ENCODE measurements at regions not wholly inside any gene's neighbourhood (a gene's known extent, or its start where the extent isn't known, plus 50 kb on each side); places are given as distances from the start of the nearest gene placed in this dataset.
"Not testable (repeated sequence)": the region's sequence is repeated elsewhere in the genome, so short reads cannot be mapped to it uniquely, and the experiment has no call there.

- no peak overlapping the region for H2AK5ac ChIP-seq (ENCODE audit: low read length)
- no peak overlapping the region for H3K4me3 ChIP-seq (ENCODE audit: low read length)
- no peaks in the 10 kb centered on the region for H3K79me1 ChIP-seq (ENCODE audit: low read length)
- H3K18ac ChIP-seq (ENCODE audit: low read length) = no peak overlapping the region
- H3K79me2 ChIP-seq (ENCODE audit: control insufficient read depth, insufficient read depth, low read length) = no peaks in the 10 kb centered on the region
- H3K27ac ChIP-seq (ENCODE audit: low read depth, low read length) = no peak overlapping the region
- no peak overlapping the region for H3K23ac ChIP-seq (ENCODE audit: low read length)
- H4K8ac ChIP-seq (ENCODE audit: low read depth, low read length) = peak overlapping the region; percentile 14
- H3K36me3 ChIP-seq (ENCODE audit: control insufficient read depth, insufficient read depth, low read length) = no peaks in the 10 kb centered on the region
- no peak overlapping the region for H3K56ac ChIP-seq (ENCODE audit: low read length)
- no peak overlapping the region for H3K9ac ChIP-seq (ENCODE audit: low read length)
- no peak for DNase-seq
- H2BK5ac ChIP-seq (ENCODE audit: low read length) = no peak overlapping the region
- no peak overlapping the region for H2BK15ac ChIP-seq (replicated peaks; ENCODE audit: low read depth)
- no peak overlapping the region for H3K4me2 ChIP-seq (ENCODE audit: low read length)
- H3K27me3 ChIP-seq (ENCODE audit: insufficient read depth, low read length, poor library complexity) = no peaks in the 10 kb centered on the region
- H4K5ac ChIP-seq (ENCODE audit: low read length) = no peak overlapping the region
- H3K4ac ChIP-seq (ENCODE audit: low read depth, low read length) = no peak overlapping the region
- no peaks in the 10 kb centered on the region for H3K4me1 ChIP-seq (ENCODE audit: control insufficient read depth, low read depth, low read length)
- H2BK120ac ChIP-seq (ENCODE audit: low read depth, low read length) = no peak overlapping the region
Observed at GRCh38 chr6:140341272-140341671, 966.8 kb upstream of the CITED2 start.

GRCh38 chr6:140340795-140341194, 966.3 kb upstream of the CITED2 start:
- H3K18ac ChIP-seq (ENCODE audit: low read length) = no peak overlapping the region
- H3K27ac ChIP-seq (ENCODE audit: low read depth, low read length) = no peak overlapping the region
- no peak overlapping the region for H3K9ac ChIP-seq (ENCODE audit: low read length)
- H3K23ac ChIP-seq (ENCODE audit: low read length) = no peak overlapping the region
- H4K5ac ChIP-seq (ENCODE audit: low read length) = no peak overlapping the region
- no peak overlapping the region for H2BK5ac ChIP-seq (ENCODE audit: low read length)
- no peaks in the 10 kb centered on the region for H3K36me3 ChIP-seq (ENCODE audit: control insufficient read depth, insufficient read depth, low read length)
- no peaks in the 10 kb centered on the region for H3K79me2 ChIP-seq (ENCODE audit: control insufficient read depth, insufficient read depth, low read length)
- no peak overlapping the region for H3K4ac ChIP-seq (ENCODE audit: low read depth, low read length)
- H4K8ac ChIP-seq (ENCODE audit: low read depth, low read length) = peak overlapping the region; percentile 14
- no peak overlapping the region for H2BK120ac ChIP-seq (ENCODE audit: low read depth, low read length)
- no peak overlapping the region for H3K56ac ChIP-seq (ENCODE audit: low read length)
- no peaks in the 10 kb centered on the region for H3K27me3 ChIP-seq (ENCODE audit: insufficient read depth, low read length, poor library complexity)
- WGBS (ENCODE audit: extremely low coverage, insufficient coverage, low lambda C conversion rate) = no CpG with 5 or more reads among the region's 3 CpGs
- H3K79me1 ChIP-seq (ENCODE audit: low read length) = no peaks in the 10 kb centered on the region
- peak; percentile 11 for DNase-seq
- H2BK15ac ChIP-seq (replicated peaks; ENCODE audit: low read depth) = no peak overlapping the region
- H2AK5ac ChIP-seq (ENCODE audit: low read length) = no peak overlapping the region
- no peak overlapping the region for H3K4me2 ChIP-seq (ENCODE audit: low read length)
- H3K4me1 ChIP-seq (ENCODE audit: control insufficient read depth, low read depth, low read length) = no peaks in the 10 kb centered on the region
- H3K4me3 ChIP-seq (ENCODE audit: low read length) = no peak overlapping the region

GRCh38 chr6:140339084-140339483, 964.6 kb upstream of the CITED2 start:
- H4K8ac ChIP-seq (ENCODE audit: low read depth, low read length); H3K9ac ChIP-seq (ENCODE audit: low read length); H3K4me3 ChIP-seq (ENCODE audit: low read length); H2BK5ac ChIP-seq (ENCODE audit: low read length); DNase-seq; H3K23ac ChIP-seq (ENCODE audit: low read length); H3K36me3 ChIP-seq (ENCODE audit: control insufficient read depth, insufficient read depth, low read length); H2BK120ac ChIP-seq (ENCODE audit: low read depth, low read length); H3K79me1 ChIP-seq (ENCODE audit: low read length); H3K79me2 ChIP-seq (ENCODE audit: control insufficient read depth, insufficient read depth, low read length); H3K18ac ChIP-seq (ENCODE audit: low read length); H2BK15ac ChIP-seq (replicated peaks; ENCODE audit: low read depth); H4K5ac ChIP-seq (ENCODE audit: low read length); H3K4me1 ChIP-seq (ENCODE audit: control insufficient read depth, low read depth, low read length); H3K56ac ChIP-seq (ENCODE audit: low read length); H3K27ac ChIP-seq (ENCODE audit: low read depth, low read length); H3K4ac ChIP-seq (ENCODE audit: low read depth, low read length); H3K27me3 ChIP-seq (ENCODE audit: insufficient read depth, low read length, poor library complexity); H2AK5ac ChIP-seq (ENCODE audit: low read length); H3K4me2 ChIP-seq (ENCODE audit: low read length): not testable (repeated sequence)
- no CpG with 5 or more reads among the region's 2 CpGs for WGBS (ENCODE audit: extremely low coverage, insufficient coverage, low lambda C conversion rate)

GRCh38 chr6:140321891-140322290, 947.4 kb upstream of the CITED2 start:
- Histone ChIP-seq H3K27me3 (ENCODE audit: insufficient read depth, low read length, poor library complexity) (no peaks in the 10 kb centered on the region), H3K4me3 (ENCODE audit: low read length) (no peak overlapping the region), H3K23ac (ENCODE audit: low read length) (no peak overlapping the region), H2BK15ac (replicated peaks; ENCODE audit: low read depth) (no peak overlapping the region), H4K8ac (ENCODE audit: low read depth, low read length) (no peak overlapping the region), H3K56ac (ENCODE audit: low read length) (no peak overlapping the region), H3K27ac (ENCODE audit: low read depth, low read length) (no peak overlapping the region), H3K36me3 (ENCODE audit: control insufficient read depth, insufficient read depth, low read length) (no peaks in the 10 kb centered on the region), H2BK5ac (ENCODE audit: low read length) (no peak overlapping the region), H3K4me2 (ENCODE audit: low read length) (no peak overlapping the region), H2AK5ac (ENCODE audit: low read length) (no peak overlapping the region), H3K4ac (ENCODE audit: low read depth, low read length) (no peak overlapping the region), H3K18ac (ENCODE audit: low read length) (no peak overlapping the region), H3K79me2 (ENCODE audit: control insufficient read depth, insufficient read depth, low read length) (no peaks in the 10 kb centered on the region), H4K5ac (ENCODE audit: low read length) (no peak overlapping the region), H3K4me1 (ENCODE audit: control insufficient read depth, low read depth, low read length) (no peaks in the 10 kb centered on the region), H2BK120ac (ENCODE audit: low read depth, low read length) (no peak overlapping the region), H3K79me1 (ENCODE audit: low read length) (no peaks in the 10 kb centered on the region), H3K9ac (ENCODE audit: low read length) (no peak overlapping the region)
- DNase-seq = no peak
- WGBS (ENCODE audit: extremely low coverage, insufficient coverage, low lambda C conversion rate) = no CpG with 5 or more reads among the region's 2 CpGs

- Histone ChIP-seq H2BK5ac (ENCODE audit: low read length) (no peak overlapping the region), H3K18ac (ENCODE audit: low read length) (no peak overlapping the region), H2AK5ac (ENCODE audit: low read length) (no peak overlapping the region), H3K56ac (ENCODE audit: low read length) (no peak overlapping the region), H3K4me3 (ENCODE audit: low read length) (no peak overlapping the region), H2BK15ac (replicated peaks; ENCODE audit: low read depth) (no peak overlapping the region), H3K23ac (ENCODE audit: low read length) (no peak overlapping the region), H4K5ac (ENCODE audit: low read length) (no peak overlapping the region), H3K79me2 (ENCODE audit: control insufficient read depth, insufficient read depth, low read length) (no peaks in the 10 kb centered on the region), H3K4me2 (ENCODE audit: low read length) (no peak overlapping the region), H4K8ac (ENCODE audit: low read depth, low read length) (no peak overlapping the region), H3K79me1 (ENCODE audit: low read length) (no peaks in the 10 kb centered on the region), H2BK120ac (ENCODE audit: low read depth, low read length) (no peak overlapping the region), H3K27ac (ENCODE audit: low read depth, low read length) (no peak overlapping the region), H3K4ac (ENCODE audit: low read depth, low read length) (no peak overlapping the region), H3K36me3 (ENCODE audit: control insufficient read depth, insufficient read depth, low read length) (no peaks in the 10 kb centered on the region), H3K4me1 (ENCODE audit: control insufficient read depth, low read depth, low read length) (no peaks in the 10 kb centered on the region), H3K27me3 (ENCODE audit: insufficient read depth, low read length, poor library complexity) (no peaks in the 10 kb centered on the region), H3K9ac (ENCODE audit: low read length) (no peak overlapping the region)
- no peak for DNase-seq
- no CpG with 5 or more reads among the region's 4 CpGs for WGBS (ENCODE audit: extremely low coverage, insufficient coverage, low lambda C conversion rate)
Observed at GRCh38 chr6:140320081-140321080, 945.9 kb upstream of the CITED2 start.

- H2AK5ac ChIP-seq (ENCODE audit: low read length) = no peak overlapping the region
- H3K79me2 ChIP-seq (ENCODE audit: control insufficient read depth, insufficient read depth, low read length) = no peaks in the 10 kb centered on the region
- H3K4ac ChIP-seq (ENCODE audit: low read depth, low read length) = no peak overlapping the region
- no peak overlapping the region for H3K4me2 ChIP-seq (ENCODE audit: low read length)
- no peaks in the 10 kb centered on the region for H3K27me3 ChIP-seq (ENCODE audit: insufficient read depth, low read length, poor library complexity)
- H3K9ac ChIP-seq (ENCODE audit: low read length) = no peak overlapping the region
- no peak overlapping the region for H3K4me3 ChIP-seq (ENCODE audit: low read length)
- H3K4me1 ChIP-seq (ENCODE audit: control insufficient read depth, low read depth, low read length) = no peaks in the 10 kb centered on the region
- H3K23ac ChIP-seq (ENCODE audit: low read length) = no peak overlapping the region
- H4K8ac ChIP-seq (ENCODE audit: low read depth, low read length) = no peak overlapping the region
- no peak overlapping the region for H3K18ac ChIP-seq (ENCODE audit: low read length)
- H2BK15ac ChIP-seq (replicated peaks; ENCODE audit: low read depth) = no peak overlapping the region
- no CpG with 5 or more reads among the region's 2 CpGs for WGBS (ENCODE audit: extremely low coverage, insufficient coverage, low lambda C conversion rate)
- H3K27ac ChIP-seq (ENCODE audit: low read depth, low read length) = no peak overlapping the region
- H4K5ac ChIP-seq (ENCODE audit: low read length) = no peak overlapping the region
- no peaks in the 10 kb centered on the region for H3K36me3 ChIP-seq (ENCODE audit: control insufficient read depth, insufficient read depth, low read length)
- no peaks in the 10 kb centered on the region for H3K79me1 ChIP-seq (ENCODE audit: low read length)
- no peak overlapping the region for H2BK120ac ChIP-seq (ENCODE audit: low read depth, low read length)
- no peak for DNase-seq
- H2BK5ac ChIP-seq (ENCODE audit: low read length) = no peak overlapping the region
- no peak overlapping the region for H3K56ac ChIP-seq (ENCODE audit: low read length)
Observed at GRCh38 chr6:140319209-140319608, 944.8 kb upstream of the CITED2 start.

Measured in mesendoderm (in vitro differentiated cells).